GM23248 (cell line): ENCODE measurements at regions not wholly inside any gene's neighbourhood (a gene's known extent, or its start where the extent isn't known, plus 50 kb on each side); places are given as distances from the start of the nearest gene placed in this dataset.
"Not testable (repeated sequence)": the region's sequence is repeated elsewhere in the genome, so short reads cannot be mapped to it uniquely, and the experiment has no call there.

Source experiments
- DNase-seq: peaks from one replicate; pipeline ENCODE4 v3.0.0-alpha.2; 2015
- H2AFZ ChIP-seq: fragments of 200-600 bp; sonication (generic); 2 replicates; pipeline ENCODE4 v1.6.1; 2016; ENCODE audit warnings: antibody characterized with exemption
- H3F3A ChIP-seq: fragments of 200-600 bp; sonication (generic); 2 replicates; pipeline ENCODE4 v1.6.1; 2016; ENCODE audit warnings: mild to moderate bottlenecking, antibody characterized with exemption, mixed run types; ENCODE audit not compliant: insufficient read depth
- H3K27ac ChIP-seq: fragments of 200-600 bp; sonication (generic); 2 replicates; pipeline ENCODE4 v1.5.1; 2016; ENCODE audit warnings: mild to moderate bottlenecking
- H3K27me3 ChIP-seq: fragments of 200-600 bp; sonication (generic); replicated peaks from 2 replicates; pipeline ENCODE4 v1.6.1; 2016; ENCODE audit warnings: mild to moderate bottlenecking; ENCODE audit not compliant: insufficient read depth
- H3K36me3 ChIP-seq: fragments of 200-600 bp; sonication (generic); 2 replicates; pipeline ENCODE4 v1.6.1; 2016; ENCODE audit warnings: low read depth, mild to moderate bottlenecking
- H3K4me1 ChIP-seq: fragments of 200-600 bp; sonication (generic); 2 replicates; pipeline ENCODE4 v1.6.1; 2016; ENCODE audit warnings: mild to moderate bottlenecking; ENCODE audit not compliant: insufficient read depth
- H3K4me2 ChIP-seq: fragments of 200-600 bp; sonication (generic); one replicate; pipeline ENCODE4 v1.6.1; 2016; ENCODE audit warnings: mild to moderate bottlenecking; ENCODE audit not compliant: unreplicated experiment
- H3K4me3 ChIP-seq: fragments of 200-600 bp; sonication (generic); 2 replicates; pipeline ENCODE4 v1.5.1; 2016; ENCODE audit warnings: mild to moderate bottlenecking
- H3K79me2 ChIP-seq: fragments of 200-600 bp; sonication (generic); 2 replicates; pipeline ENCODE4 v1.6.1; 2016; ENCODE audit warnings: mild to moderate bottlenecking; ENCODE audit not compliant: insufficient read depth
- H3K9ac ChIP-seq: fragments of 200-600 bp; sonication (generic); 2 replicates; pipeline ENCODE4 v1.6.1; 2016; ENCODE audit warnings: mild to moderate bottlenecking
- H3K9me2 ChIP-seq: fragments of 200-600 bp; sonication (generic); 2 replicates; pipeline ENCODE4 v1.6.1; 2016; ENCODE audit warnings: mixed run types, mild to moderate bottlenecking, moderate library complexity; ENCODE audit not compliant: insufficient read depth
- H3K9me3 ChIP-seq: fragments of 200-600 bp; sonication (generic); one replicate; pipeline ENCODE4 v1.6.1; 2017; ENCODE audit warnings: low read depth
- H4K20me1 ChIP-seq: fragments of 200-600 bp; sonication (generic); 2 replicates; pipeline ENCODE4 v1.6.0; 2016; ENCODE audit not compliant: insufficient read depth
- EZH2 ChIP-seq: fragments of 200-600 bp; sonication (generic); IDR thresholded peaks from 2 replicates; pipeline ENCODE4 v1.6.1; 2018; ENCODE audit warnings: antibody characterized with exemption, mild to moderate bottlenecking; ENCODE audit not compliant: insufficient read depth, poor library complexity, severe bottlenecking
- EZH2phosphoT487 ChIP-seq: fragments of 200-600 bp; sonication (generic); IDR thresholded peaks from 2 replicates; pipeline ENCODE4 v1.6.1; 2018; ENCODE audit warnings: antibody characterized with exemption, moderate library complexity, mild to moderate bottlenecking, low read depth; ENCODE audit not compliant: insufficient read depth
- WGBS, 2 experiments: methylation state at CpG; one replicate each; pipeline ENCODE4 v1.1.6; 2015 to 2017; ENCODE audit warnings: low lambda C conversion rate in 2 of 2, low coverage in 1 of 2; ENCODE audit errors: missing lambda C conversion rate in 2 of 2; 5-methylcytosine and 5-hydroxymethylcytosine counted together
- in situ Hi-C: fragments of 300-500 bp; cut with MboI; formaldehyde crosslinking; loops from 2 replicates; pipeline ENCODE4 v1.15.0; 2020

GRCh38 chr5:104494083-104494482 is 931.5 kb upstream of the NUDT12 start:
- WGBS, 2 experiments, result 20 to 23% methylated on average over 2 of the region's 2 CpGs
- Histone ChIP-seq H4K20me1 (no peaks in the 10 kb centered on the region), H3K79me2 (no peaks in the 10 kb centered on the region), H3K36me3 (no peaks in the 10 kb centered on the region), H3K9me3 (no peaks in the 10 kb centered on the region), H3K9ac (no peak overlapping the region), H3K4me2 (no peak overlapping the region), H3F3A (no peaks in the 10 kb centered on the region), H2AFZ (no peak overlapping the region), H3K27me3 (no peaks in the 10 kb centered on the region), H3K4me3 (no peak overlapping the region), H3K27ac (no peak overlapping the region), H3K9me2 (no peaks in the 10 kb centered on the region), H3K4me1 (no peaks in the 10 kb centered on the region)
- in situ Hi-C loops, result no loop called here
- no peak for TF ChIP-seq EZH2phosphoT487
- no peak for TF ChIP-seq EZH2
- no peak for DNase-seq

- no peaks in the 10 kb centered on the region for H3K79me2 ChIP-seq
- in situ Hi-C loops, result no loop called here
- WGBS, 2 experiments, result 16% methylated on average over 3 of the region's 3 CpGs
These were observed 910.2 kb upstream of the NUDT12 start for GRCh38 chr5:104472811-104473210.

GRCh38 chr5:104456122-104456521 is 893.5 kb upstream of the NUDT12 start:
- no peak overlapping the region for H3K4me2 ChIP-seq
- H3K79me2 ChIP-seq, result no peaks in the 10 kb centered on the region
- H3K9me2 ChIP-seq, result no peaks in the 10 kb centered on the region
- no peaks in the 10 kb centered on the region for H3K36me3 ChIP-seq
- H3K4me3 ChIP-seq, result no peak overlapping the region
- no peaks in the 10 kb centered on the region for H3K27me3 ChIP-seq
- TF ChIP-seq EZH2phosphoT487 (no peak), EZH2 (no peak)
- 5 to 9% methylated on average over 3 of the region's 3 CpGs for WGBS, 2 experiments
- no peak for DNase-seq
- peaks cover 5% of the 10 kb centered on the region for H3K9me3 ChIP-seq
- H3F3A ChIP-seq, result no peaks in the 10 kb centered on the region
- H3K4me1 ChIP-seq, result no peaks in the 10 kb centered on the region
- H3K27ac ChIP-seq, result no peak overlapping the region
- in situ Hi-C loops, result no loop called here
- H3K9ac ChIP-seq, result no peak overlapping the region
- no peaks in the 10 kb centered on the region for H4K20me1 ChIP-seq
- H2AFZ ChIP-seq, result no peak overlapping the region

More at GRCh38 chr5:104472811-104473210, 910.2 kb upstream of the NUDT12 start:
- H3K9ac ChIP-seq, result no peak overlapping the region
- TF ChIP-seq EZH2phosphoT487, result no peak
- TF ChIP-seq EZH2, result no peak
- no peak for DNase-seq
- no peak overlapping the region for H3K4me2 ChIP-seq
- no peaks in the 10 kb centered on the region for H3F3A ChIP-seq
- H4K20me1 ChIP-seq, result no peaks in the 10 kb centered on the region
- no peaks in the 10 kb centered on the region for H3K4me1 ChIP-seq
- H3K36me3 ChIP-seq, result no peaks in the 10 kb centered on the region
- H2AFZ ChIP-seq, result no peak overlapping the region
- H3K9me3 ChIP-seq, result peaks cover 9% of the 10 kb centered on the region
- H3K9me2 ChIP-seq, result no peaks in the 10 kb centered on the region
- no peaks in the 10 kb centered on the region for H3K27me3 ChIP-seq
- no peak overlapping the region for H3K27ac ChIP-seq
- H3K4me3 ChIP-seq, result no peak overlapping the region

GRCh38 chr5:104452550-104452949 is 890.0 kb upstream of the NUDT12 start:
- Histone ChIP-seq H3K79me2 (no peaks in the 10 kb centered on the region), H3K4me2 (no peak overlapping the region), H3K9ac (no peak overlapping the region), H3K9me3 (peaks cover 5% of the 10 kb centered on the region), H4K20me1 (no peaks in the 10 kb centered on the region), H3F3A (no peaks in the 10 kb centered on the region), H2AFZ (no peak overlapping the region), H3K36me3 (no peaks in the 10 kb centered on the region), H3K27me3 (no peaks in the 10 kb centered on the region), H3K9me2 (no peaks in the 10 kb centered on the region), H3K4me1 (no peaks in the 10 kb centered on the region), H3K4me3 (no peak overlapping the region), H3K27ac (no peak overlapping the region)
- TF ChIP-seq EZH2phosphoT487 (no peak), EZH2 (no peak)
- DNase-seq, result no peak
- 7 to 14% methylated on average over 1 of the region's 1 CpG for WGBS, 2 experiments
- in situ Hi-C loops, result no loop called here

GRCh38 chr5:104451911-104452310 is 889.3 kb upstream of the NUDT12 start:
- in situ Hi-C loops, H3K36me3 ChIP-seq, H3F3A ChIP-seq, H3K9ac ChIP-seq, H2AFZ ChIP-seq, H3K9me2 ChIP-seq, H4K20me1 ChIP-seq, H3K4me1 ChIP-seq, H3K4me2 ChIP-seq, DNase-seq, H3K9me3 ChIP-seq, H3K27me3 ChIP-seq, H3K79me2 ChIP-seq, H3K4me3 ChIP-seq, H3K27ac ChIP-seq: not testable (repeated sequence)
- 57 to 65% methylated on average over 16 to 28 of the region's 28 CpGs for WGBS, 2 experiments
